Hematopoietic multipotent progenitor cell treated with erythropoietin and hydrocortisone succinate and interleukin-3 and kit ligand, for 4 days (in vitro differentiated cells): ENCODE measurements at regions not wholly inside any gene's neighbourhood (a gene's known extent, or its start where the extent isn't known, plus 50 kb on each side); places are given as distances from the start of the nearest gene placed in this dataset.
A peak's percentile ranks its signal among the peaks of the same experiment; 100 is the strongest.

Experiments
- DNase-seq: peaks from one replicate; pipeline ENCODE4 v3.0.0-alpha.2; 2015

DNA sequence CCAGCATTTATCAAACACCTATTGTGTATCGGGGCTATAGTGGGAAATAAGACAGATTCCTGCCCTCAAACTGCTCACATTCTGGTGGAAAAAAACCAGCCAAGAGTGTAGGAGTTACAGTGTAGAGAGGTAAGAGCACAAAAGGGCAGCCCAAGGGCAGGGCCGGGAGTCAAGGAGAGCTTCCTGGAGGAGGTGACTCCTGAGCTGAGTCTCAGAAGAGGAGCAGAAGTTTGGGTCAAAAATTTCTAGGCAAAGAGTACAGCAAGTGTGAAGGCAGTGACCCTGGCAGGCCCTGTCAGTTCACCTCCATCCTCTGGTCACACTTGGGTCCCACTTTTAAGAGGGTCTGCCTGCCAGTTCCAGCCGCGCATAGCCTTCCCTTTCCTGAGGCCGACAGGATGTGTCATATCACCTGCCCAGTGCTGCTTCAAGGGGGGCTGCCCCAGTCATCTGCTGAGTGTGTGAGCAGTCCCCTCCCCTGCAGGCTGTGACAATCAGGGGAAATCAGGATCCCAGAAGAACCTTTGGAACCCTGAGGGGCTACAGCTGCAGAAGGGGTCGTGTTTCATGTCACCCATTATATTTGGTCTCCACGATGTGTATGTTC is 118.4 kb downstream of the GLI2 start:
- no peak for DNase-seq

DNA sequence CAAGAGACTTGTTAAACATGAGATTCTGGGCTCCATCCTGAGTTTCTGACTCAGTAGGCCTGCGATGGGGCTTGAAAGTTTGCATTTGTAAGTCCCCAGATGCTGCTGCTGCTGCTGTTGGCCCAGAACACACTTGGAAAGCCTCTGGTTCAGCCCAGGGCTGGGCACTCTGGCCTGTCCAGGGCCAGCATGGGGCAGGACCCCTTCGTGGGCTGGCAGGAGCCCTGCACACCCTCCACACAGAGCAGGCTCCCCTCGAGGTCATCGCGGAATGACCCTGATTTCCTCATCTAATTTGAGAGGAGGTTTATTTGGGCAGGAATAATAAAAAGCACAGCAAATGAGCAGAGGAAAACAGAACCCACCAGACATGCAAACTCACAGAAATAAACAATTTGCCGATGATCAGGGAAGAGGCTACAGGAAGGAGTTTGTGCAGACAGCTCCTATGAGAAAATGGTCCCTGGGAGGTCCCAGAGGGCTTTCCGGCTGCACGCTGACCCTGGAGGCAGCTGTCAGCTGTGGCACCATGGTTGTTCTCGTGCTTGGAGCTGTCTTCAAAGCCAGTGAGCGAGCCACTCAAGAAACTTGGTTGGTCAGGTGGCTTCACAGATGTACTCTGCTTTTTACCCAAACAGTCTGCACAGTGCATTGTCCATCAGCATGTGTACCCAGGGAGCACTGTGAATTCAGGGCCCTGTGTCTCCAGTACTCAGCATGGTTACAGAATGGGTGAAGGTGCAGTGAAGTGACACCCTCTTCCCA is 119.3 kb downstream of the GLI2 start:
- DNase-seq: no peak

- DNase-seq: no peak
These were observed 120.3 kb downstream of the GLI2 start for GRCh38 chr2:120855855-120856405.

DNA sequence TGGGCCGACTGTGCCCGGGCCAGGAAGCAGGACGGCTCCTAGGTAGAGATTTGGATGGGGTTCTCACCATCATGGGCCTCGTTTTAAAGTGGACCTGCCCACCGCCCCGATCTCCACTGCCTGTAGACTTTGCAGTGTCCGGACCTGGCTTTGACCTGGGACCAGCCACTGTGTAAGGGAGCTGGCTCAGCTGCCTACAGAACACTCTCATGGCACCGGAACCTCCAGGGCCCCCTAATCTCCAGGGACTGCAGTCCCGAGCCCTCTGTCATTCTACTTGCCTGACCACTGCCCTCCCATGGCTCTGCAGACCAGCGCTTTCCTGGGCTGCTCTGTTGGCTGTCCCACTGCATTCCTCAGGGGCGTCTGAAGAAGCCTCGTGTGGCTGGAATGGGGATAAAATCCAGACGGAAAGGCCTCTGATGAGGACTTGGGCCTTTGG is 120.8 kb downstream of the GLI2 start:
- no peak for DNase-seq

DNA sequence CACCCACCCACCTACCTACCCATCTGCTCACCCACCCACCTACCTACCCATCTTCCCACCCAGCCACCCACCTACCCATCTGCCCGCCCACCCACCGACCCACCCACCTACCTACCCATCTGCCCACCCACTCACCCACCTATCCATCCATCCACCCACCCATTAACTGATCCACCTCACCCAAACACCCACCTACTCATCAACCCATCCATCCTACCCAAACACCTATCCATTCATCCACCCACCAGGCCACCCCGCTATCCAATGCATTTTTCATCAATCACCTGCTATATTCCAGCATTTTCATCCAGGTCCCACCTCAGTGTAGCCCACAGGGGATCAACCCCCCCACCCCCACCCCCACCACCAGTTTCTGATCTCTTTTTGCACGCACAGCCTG is 121.8 kb downstream of the GLI2 start:
- DNase-seq: no peak

DNA sequence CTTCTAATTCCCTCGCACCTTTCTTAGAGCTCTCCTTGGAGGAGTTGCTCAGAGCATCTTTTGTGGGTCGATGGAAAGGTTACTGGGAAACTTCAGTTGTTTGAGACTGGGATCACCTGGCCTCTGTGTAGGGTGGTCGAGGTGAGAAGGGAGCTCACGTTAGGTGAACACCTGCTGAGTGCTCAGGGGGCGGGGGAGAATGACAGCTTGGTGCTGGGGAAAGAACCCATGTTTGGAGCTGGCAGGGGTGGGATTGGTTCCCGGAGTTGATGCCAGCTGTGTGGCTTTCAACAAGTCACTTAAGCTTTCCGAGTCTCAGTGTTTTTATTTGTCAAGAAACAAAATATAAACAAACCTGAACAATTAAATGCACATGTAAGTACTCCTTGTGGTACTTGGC is 122.3 kb downstream of the GLI2 start:
- DNase-seq: no peak

DNA sequence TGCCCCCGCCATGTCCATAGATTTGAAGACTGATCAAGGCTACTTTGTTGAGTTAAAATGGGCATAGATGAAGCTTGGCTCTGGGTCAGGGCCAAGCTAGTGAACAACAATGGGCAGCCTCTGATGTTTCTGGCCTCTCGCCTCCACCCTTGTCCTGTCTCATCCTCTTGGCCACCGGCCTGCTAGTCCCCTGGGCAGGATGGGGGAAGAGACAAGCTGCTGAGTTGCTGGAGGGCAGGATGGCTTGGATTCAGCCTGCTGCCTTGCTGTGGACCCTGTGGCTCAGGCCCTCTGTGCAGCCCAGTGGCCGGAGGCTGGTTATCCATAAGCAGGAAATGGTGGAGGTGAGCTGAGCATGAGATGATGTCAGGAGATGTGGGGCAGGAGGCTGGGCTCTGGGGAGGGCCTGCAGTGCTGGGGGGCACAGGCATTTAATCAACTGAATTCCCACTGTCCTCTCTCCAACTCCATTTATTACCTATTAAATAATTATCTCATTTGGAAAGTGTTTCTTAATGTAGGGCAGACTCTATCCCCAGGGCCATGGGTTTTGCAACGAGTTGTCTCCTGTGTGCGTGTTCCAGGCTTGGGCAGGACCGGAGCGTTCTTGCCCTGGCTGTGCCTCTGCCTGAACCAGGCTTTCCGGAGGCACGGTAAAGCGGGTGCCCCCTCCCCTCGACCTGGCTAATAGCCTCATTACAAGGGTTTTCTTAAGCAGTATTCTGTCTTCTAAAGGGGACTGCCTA is 122.9 kb downstream of the GLI2 start:
- no peak for DNase-seq

- DNase-seq: no peak
These were observed 123.5 kb downstream of the GLI2 start for GRCh38 chr2:120859128-120859527.

DNA sequence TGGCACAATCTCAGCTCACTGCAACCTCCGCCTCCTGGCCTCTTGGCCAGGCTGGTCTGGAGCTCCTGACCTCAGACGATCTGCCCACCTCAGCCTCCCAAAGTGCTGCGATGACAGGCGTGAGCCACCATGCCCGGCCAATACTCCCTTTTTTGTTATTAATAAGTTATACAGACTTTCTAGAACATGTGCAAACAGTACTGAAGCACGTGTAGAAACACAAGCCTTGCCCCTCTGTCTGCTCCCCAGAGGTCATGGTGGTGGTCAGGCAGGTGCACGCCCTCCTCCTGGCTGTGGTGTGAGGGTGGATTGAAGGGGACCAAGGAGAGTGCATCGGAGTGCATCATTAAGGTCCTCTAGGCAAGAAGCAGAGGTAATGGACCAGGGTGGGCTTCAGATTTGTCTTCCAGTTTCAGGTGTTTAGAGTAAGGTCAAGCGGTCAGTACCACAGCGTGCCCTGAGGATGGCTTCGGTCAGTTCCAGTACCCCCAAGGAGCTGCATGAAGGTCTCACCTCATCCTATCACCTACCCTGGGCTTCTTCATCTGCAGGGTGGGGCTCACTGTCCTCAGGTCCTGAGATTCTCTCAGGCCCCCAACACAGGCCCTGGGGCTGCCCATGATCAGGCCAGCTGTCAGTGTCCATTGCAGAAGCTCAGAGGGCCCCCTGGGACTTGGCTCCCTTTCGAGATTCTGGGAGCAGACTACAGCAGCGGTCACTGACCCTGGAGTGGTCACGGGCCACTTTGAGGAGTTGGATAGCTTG is 124.3 kb downstream of the GLI2 start:
- DNase-seq: no peak

DNA sequence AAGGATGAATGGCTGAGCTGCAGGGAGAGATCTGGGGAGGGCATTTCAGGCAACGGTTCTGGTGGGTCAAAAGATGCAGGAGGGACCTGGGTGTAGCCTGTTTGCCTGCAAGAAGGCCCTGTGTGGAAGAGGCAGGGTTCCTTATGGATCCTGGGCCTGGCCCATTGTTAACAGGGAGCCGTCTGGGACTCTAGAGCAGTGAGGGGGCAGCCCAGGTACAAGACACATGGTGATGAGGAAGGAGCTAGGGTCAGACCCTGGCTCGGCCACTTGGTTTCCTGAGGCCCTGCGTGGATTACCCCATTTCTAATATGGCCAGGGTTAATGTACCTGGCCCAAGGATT is 124.9 kb downstream of the GLI2 start:
- no peak for DNase-seq

- DNase-seq: no peak
These were observed 125.5 kb downstream of the GLI2 start for GRCh38 chr2:120861191-120861575.

GRCh38 chr2:120861576-120862191 is 126.0 kb downstream of the GLI2 start:
- no peak for DNase-seq

GRCh38 chr2:120862201-120863060 is 126.8 kb downstream of the GLI2 start:
- DNase-seq: no peak

- DNase-seq: no peak
These were observed 127.5 kb downstream of the GLI2 start for GRCh38 chr2:120863146-120863545.

- peak; percentile 51 for DNase-seq
These were observed 128.1 kb downstream of the GLI2 start for GRCh38 chr2:120863661-120864320.

DNA sequence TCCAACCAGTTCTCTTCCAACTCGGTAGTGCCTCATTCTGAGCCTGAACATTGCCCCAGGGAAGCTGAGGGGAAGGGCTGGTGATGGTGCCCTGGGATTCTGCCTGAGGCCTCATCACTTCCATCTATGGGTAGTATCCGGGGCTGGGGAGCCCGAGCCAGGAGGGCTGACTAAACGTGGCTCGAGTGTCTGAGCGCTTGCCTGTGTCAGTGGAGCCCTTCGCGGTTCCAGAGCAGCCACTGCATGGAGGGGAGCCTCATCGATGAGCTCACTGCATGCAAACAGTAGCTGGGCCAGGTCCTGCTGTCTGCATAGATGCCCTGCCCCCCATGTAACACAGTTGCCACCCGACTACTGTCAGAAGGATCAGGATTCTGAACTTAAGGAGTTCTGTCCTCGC is 129.3 kb downstream of the GLI2 start:
- no peak for DNase-seq

- no peak for DNase-seq
These were observed 130.0 kb downstream of the GLI2 start for GRCh38 chr2:120865656-120866055.

GRCh38 chr2:120866071-120866470 is 130.4 kb downstream of the GLI2 start:
- DNase-seq: no peak

DNA sequence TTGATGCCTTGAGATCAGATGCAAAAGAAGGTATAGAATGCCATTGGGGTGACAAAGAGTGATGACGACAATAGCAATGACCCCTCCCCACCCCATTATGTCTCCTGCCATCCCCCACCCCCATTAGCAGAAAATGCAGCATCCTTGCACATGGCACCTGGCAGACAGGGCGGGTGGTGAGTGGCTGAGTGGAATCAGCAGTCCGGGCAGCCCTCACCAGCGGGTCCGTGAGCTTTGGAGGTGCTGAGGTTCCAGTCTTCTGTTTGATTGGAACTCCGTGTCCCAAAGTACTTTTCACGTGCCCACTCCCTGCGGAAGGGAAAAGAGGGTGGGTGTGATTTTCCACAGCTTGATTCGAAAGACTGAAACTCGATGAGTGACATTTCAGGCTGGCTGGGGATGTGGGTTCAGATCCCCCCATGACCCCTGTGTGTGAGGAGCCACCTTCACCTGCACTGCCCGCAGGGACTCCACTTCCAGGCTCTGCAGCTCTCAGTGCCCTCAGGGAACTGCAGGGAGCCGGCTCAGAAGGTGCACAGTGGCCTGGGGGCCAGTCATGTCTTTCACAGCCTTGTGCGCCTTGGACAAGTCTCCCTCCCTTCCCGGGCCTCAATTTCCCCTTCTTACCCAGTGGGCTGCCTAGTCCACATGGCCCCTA is 130.9 kb downstream of the GLI2 start:
- no peak for DNase-seq
